NOMO-1 treated with dmso at 0.1 percent for 144 hours (cell line): ENCODE measurements at regions not wholly inside any gene's neighbourhood (a gene's known extent, or its start where the extent isn't known, plus 50 kb on each side); places are given as distances from the start of the nearest gene placed in this dataset.
"Not testable (repeated sequence)": the region's sequence is repeated elsewhere in the genome, so short reads cannot be mapped to it uniquely, and the experiment has no call there.

Source experiments
- DNase-seq: peaks from one replicate; lab custom pipeline; 2025; ENCODE audit not compliant: unreplicated experiment; lab: John Stamatoyannopoulos, UW

- DNase-seq, result no peak
Observed at GRCh38 chr2:120647487-120647886, 88.2 kb upstream of the GLI2 start.

GRCh38 chr2:120649381-120649780, 86.3 kb upstream of the GLI2 start:
- not testable (repeated sequence) for DNase-seq

- DNase-seq, result no peak
Observed at GRCh38 chr2:120650022-120650644, 85.5 kb upstream of the GLI2 start.

DNA sequence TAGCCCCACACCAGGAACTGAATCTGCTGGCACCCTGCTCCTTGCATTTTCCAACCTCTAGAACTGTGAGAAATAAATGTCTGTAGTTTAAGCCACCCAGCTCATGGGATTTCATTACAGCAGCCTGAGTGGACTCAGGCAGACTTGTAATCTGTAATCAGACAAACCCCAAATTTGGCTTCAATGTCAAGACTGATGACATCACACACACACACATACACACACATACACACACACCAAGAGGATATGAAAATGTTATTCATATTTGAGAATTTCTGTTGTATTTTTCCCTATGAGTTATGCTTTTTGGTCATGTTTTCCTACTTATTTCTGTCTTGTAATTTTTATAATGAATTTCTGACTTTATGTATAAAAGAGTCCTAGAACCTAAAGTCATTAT, 83.8 kb upstream of the GLI2 start:
- no peak for DNase-seq

DNA sequence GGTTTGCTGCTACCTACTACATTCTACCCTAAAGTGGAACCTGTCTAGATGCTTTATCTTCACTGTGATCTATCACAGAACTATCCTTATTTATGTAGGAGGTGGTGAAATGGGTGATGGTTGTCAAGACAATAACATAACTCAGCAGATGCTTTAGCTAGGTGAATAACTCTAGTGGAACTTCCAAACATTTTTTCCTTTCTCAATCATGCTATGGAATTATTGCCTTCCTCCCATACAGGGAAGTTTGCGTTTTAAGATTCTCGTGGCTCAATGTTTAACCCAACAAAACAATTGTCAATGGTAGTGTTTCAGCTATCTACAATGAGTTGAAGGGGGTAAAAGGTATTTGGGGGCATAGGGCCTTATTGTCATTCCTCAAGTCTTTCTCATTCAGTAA, 82.6 kb upstream of the GLI2 start:
- DNase-seq, result no peak

DNA sequence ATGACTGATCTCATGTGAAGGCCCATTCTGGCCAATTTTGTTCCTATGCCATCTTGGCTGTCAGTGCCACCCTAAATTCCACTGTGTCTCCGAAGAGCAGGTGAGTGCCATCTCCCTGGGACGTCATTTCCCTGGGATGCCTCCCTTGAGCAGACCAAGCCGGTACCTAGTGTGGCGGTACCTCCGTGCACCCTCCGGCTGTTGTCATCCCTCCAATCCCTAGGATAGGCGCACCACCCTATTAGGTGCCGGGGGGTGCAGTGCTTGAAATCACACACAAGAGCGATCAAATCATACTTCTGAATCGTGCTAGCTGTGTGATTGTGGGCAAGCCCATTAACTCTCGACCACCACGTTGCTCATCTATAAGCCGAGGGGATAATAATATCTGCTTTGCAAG, 81.8 kb upstream of the GLI2 start:
- DNase-seq, result no peak

GRCh38 chr2:120654381-120655134, 81.1 kb upstream of the GLI2 start:
- DNase-seq, result no peak

DNA sequence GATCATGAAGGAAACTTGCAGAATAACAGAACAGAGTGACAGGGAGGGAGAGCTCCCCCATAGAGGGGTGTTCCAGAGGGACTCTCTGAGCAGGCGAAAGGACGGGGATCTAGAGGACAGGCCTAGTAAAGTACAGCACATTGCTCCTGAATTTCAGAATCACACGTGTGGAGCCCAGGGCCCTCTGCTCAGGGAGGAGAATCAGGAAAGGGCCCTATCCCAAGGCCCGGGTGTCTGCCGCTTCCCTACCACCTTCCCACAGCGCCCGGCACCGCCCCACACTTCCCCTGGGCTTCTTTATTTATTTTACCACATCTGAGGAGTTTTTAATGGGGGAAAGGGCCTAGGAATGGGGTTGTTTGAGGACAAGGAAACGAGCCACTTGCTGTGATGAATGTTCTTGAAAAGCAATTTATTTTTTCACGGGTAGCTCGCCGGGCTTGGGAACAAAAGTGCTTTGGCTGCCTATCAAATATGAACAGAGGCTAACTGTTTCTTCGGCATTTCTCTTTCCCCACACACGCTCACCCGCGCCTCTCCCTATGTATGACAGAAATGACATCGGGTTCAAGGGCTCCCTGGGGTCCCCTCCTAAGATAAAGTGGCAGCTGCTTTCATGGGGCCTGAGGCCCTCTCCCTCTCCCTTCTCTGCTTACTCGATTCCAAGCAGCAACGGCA, 79.3 kb upstream of the GLI2 start:
- DNase-seq, result no peak

GRCh38 chr2:120658042-120658769, 77.5 kb upstream of the GLI2 start:
- no peak for DNase-seq

- DNase-seq, result no peak
Observed at GRCh38 chr2:120658770-120659158, 76.9 kb upstream of the GLI2 start.

GRCh38 chr2:120659275-120659977, 76.2 kb upstream of the GLI2 start:
- DNase-seq, result no peak

GRCh38 chr2:120660056-120660694, 75.5 kb upstream of the GLI2 start:
- DNase-seq, result no peak

DNA sequence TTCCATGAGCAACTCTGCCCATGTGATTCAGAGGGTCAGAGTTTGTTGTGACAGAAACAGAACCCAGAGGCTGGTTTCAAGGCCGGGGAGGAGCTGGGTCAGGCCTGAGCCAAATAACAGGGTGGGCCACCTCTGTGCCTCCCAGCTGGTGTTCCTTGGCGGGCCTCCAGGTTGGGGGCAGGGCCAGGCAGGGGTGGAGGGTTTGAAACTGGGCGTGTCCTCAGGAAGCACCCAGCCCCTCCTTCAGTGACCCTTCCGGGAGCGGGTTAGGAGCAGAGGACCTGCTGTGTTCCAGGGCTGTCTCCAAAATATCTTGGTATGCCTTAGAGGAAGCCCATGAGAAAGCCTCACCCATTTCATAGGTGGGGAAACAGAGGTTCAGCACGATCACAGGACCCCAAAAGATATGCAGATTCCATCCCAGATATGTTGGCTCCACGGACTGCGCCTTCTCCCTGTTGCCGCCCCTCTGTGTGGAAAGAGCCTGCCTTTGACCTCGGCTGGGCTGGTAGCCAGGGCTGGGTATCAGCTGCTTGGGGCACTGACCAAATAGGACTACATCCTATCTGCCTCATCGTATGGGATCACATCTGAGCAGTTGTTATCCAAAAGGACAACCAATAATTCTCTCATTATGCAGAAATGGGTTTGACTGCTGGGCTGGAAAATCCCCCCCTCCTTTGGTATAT, 74.8 kb upstream of the GLI2 start:
- no peak for DNase-seq

DNA sequence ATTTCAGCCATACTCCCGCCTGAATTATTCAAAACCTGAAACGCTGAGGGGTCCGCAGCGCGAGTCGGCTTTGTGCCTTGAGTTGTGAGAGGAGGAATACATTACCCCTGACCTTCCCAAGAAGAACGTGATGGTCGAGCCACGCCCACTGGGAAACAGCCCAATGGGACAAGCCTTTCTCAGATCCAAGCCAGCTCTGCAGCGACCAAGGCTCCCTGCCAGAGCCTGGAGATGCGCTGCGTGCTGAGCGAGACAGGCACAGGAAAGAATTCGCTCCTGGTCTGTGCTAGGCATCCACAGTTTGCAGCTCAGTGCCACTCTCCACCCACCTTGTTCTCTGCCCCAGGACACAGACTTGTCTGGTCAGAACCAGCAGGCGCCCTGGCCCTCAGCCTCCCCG, 74.1 kb upstream of the GLI2 start:
- DNase-seq, result no peak

DNA sequence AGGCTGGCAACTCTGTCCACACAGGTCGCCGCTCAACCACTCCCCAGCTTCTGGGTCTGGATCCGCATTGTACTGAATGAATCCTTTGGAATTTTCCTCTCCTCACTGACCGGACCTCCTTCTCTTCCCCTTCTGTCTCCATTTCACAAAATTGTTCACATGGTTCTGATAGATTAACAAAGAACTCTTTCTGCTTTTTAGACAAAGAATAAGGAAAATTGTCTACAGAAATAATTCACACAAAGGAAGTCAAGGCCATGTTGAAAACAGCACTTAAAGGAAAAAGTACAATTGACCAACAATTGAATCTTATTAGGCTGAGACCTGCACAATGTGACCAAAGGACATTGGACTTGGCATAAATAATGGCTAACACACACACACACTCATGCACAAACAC, 73.6 kb upstream of the GLI2 start:
- DNase-seq, result no peak

DNA sequence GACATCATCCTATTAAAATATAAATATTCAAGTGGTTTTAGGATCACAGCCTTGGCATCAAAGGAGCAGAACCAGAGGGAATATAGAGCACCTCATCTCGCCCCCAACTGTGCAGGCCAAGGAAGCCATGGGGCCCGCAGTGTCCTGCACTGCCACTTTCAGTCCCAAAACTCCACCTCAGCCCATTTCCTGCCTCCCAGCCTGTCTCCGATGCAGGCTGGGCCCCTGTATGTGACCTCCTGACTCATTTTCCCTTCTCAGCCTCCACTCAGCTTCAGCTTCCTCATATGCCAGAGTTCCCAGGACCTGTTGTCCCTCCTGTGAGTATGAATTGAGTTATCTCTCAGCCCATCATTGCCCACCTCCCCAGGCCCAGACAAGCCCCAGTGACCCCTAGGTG, 72.9 kb upstream of the GLI2 start:
- DNase-seq, result no peak

- no peak for DNase-seq
Observed at GRCh38 chr2:120666433-120666832, 69.2 kb upstream of the GLI2 start.

- no peak for DNase-seq
Observed at GRCh38 chr2:120667981-120668380, 67.7 kb upstream of the GLI2 start.

- no peak for DNase-seq
Observed at GRCh38 chr2:120669121-120669952, 66.3 kb upstream of the GLI2 start.
